K562 (cell line): ENCODE measurements at regions not wholly inside any gene's neighbourhood (a gene's known extent, or its start where the extent isn't known, plus 50 kb on each side); places are given as distances from the start of the nearest gene placed in this dataset.

Experiments
- ATAC-seq: fragments of 200-7000 bp; cut with Tn5 transposase; 3 replicates; pipeline ENCODE4 v1.9.1; 2020; ENCODE audit warnings: moderate library complexity
- BruUV-seq: library from RNA; stranded (reverse); fragments of 400-500 nt; replicated peaks from 2 replicates; lab custom pipeline; 2021; lab: Mats Ljungman, UMichigan
- CTCF ChIA-PET: fragments of 300-600 bp; formaldehyde crosslinking; extraction: SDS; loops from one replicate; lab custom pipeline; 2021; ENCODE audit warnings: low intra/inter-chr PET ratio; lab: Yijun Ruan, JAX
- POLR2A ChIA-PET: fragments of 300-600, 350-650 bp; sonication (Branson Sonifier 250); formaldehyde crosslinking; extraction: SDS; loops from one replicate; lab custom pipeline; 2021; ENCODE audit warnings: antibody characterized with exemption, inconsistent platforms; lab: Yijun Ruan, JAX
- DNase-seq, 4 experiments: peaks; one replicate each; pipeline versions ENCODE4 v3.0.0 to v3.0.0-alpha.2; 2011 to 2018; ENCODE audit warnings: low spot score in 3 of 4, mixed read lengths in 3 of 4; ENCODE audit errors: extremely low read depth in 1 of 4
- FAIRE-seq: peaks from 2 replicates; lab custom pipeline; 2011; peaks lifted over from hg19 to GRCh38; lab: Jason Lieb, UNC
- H2AFZ ChIP-seq: 2 replicates; pipeline ENCODE4 v1.6.0; 2011; ENCODE audit warnings: low read depth, low read length, control low read depth, inconsistent platforms
- H3K27ac ChIP-seq: fragments of 200-600 bp; 3 replicates; pipeline ENCODE4 v1.8.0; 2011; ENCODE audit warnings: low read depth, mild to moderate bottlenecking, control low read depth, inconsistent platforms, low read length, moderate library complexity, mixed read lengths; ENCODE audit errors: extremely low read depth
- H3K27me3 ChIP-seq, 2 experiments: fragments of 300-600 bp in 1 of 2; 2 replicates in 1 of 2; 3 replicates in 1 of 2; pipeline versions ENCODE4 v1.6.0 to v1.8.0; 2011; ENCODE audit warnings: inconsistent platforms in 2 of 2, low read length in 2 of 2, mild to moderate bottlenecking in 1 of 2, mixed read lengths in 1 of 2, moderate library complexity in 1 of 2; ENCODE audit not compliant: control insufficient read depth in 2 of 2, insufficient read depth in 2 of 2
- H3K36me3 ChIP-seq: fragments of 300-600 bp; 3 replicates; pipeline ENCODE4 v1.8.0; 2011; ENCODE audit warnings: mild to moderate bottlenecking, low read length, inconsistent platforms; ENCODE audit not compliant: control insufficient read depth, insufficient read depth
- H3K4me1 ChIP-seq, 2 experiments: fragments of 200-600 bp in 1 of 2; replicated peaks in 1 of 2; 2 replicates in 1 of 2; 3 replicates in 1 of 2; pipeline versions ENCODE4 v1.5.1 to v1.8.0; 2011; ENCODE audit warnings: inconsistent platforms in 2 of 2, low read length in 2 of 2, mild to moderate bottlenecking in 1 of 2, mixed read lengths in 1 of 2, moderate library complexity in 1 of 2; ENCODE audit not compliant: control insufficient read depth in 2 of 2, insufficient read depth in 2 of 2
- H3K4me2 ChIP-seq: 2 replicates; pipeline ENCODE4 v1.6.1; 2011; ENCODE audit warnings: low read length, control low read depth, inconsistent platforms, mixed read lengths; ENCODE audit not compliant: insufficient read depth
- H3K4me3 ChIP-seq: fragments of 200-600 bp; sonication (generic), shearing (Covaris generic); 2 replicates; pipeline ENCODE4 v1.5.1; 2016; ENCODE audit warnings: control low read depth, inconsistent platforms
- H3K79me2 ChIP-seq: fragments of 200-600 bp; 3 replicates; pipeline ENCODE4 v1.8.0; 2011; ENCODE audit warnings: low read length, inconsistent platforms; ENCODE audit not compliant: control insufficient read depth, insufficient read depth
- H3K9ac ChIP-seq, 2 experiments: 2 replicates each; pipeline versions ENCODE4 v1.6.0 to v1.6.1; 2011; ENCODE audit warnings: low read depth in 2 of 2, low read length in 2 of 2, control low read depth in 1 of 2, inconsistent platforms in 1 of 2, mild to moderate bottlenecking in 1 of 2, mixed read lengths in 1 of 2; ENCODE audit not compliant: insufficient read depth in 1 of 2
- H3K9me1 ChIP-seq: one replicate; pipeline ENCODE4 v1.6.0; 2011; ENCODE audit warnings: inconsistent platforms, mild to moderate bottlenecking, low read length, moderate library complexity; ENCODE audit not compliant: control insufficient read depth, insufficient read depth
- H3K9me3 ChIP-seq: replicated peaks from 2 replicates; pipeline ENCODE4 v1.5.1; 2011; ENCODE audit warnings: low read depth, low read length, inconsistent platforms; ENCODE audit not compliant: control insufficient read depth, insufficient read depth
- H4K20me1 ChIP-seq: replicated peaks from 2 replicates; pipeline ENCODE4 v1.6.1; 2011; ENCODE audit warnings: low read length, inconsistent platforms, mixed read lengths; ENCODE audit not compliant: control insufficient read depth, insufficient read depth
- ATF1 ChIP-seq, 2 experiments: fragments of 450-650 bp in 1 of 2; IDR thresholded peaks; 2 replicates each; pipeline ENCODE4 v1.6.1; 2016; ENCODE audit warnings: missing compliant biosample characterization in 1 of 2, missing genetic modification characterization in 1 of 2
- CBX3 ChIP-seq, 2 experiments: IDR thresholded peaks; 1 replicate in 1 of 2; 2 replicates in 1 of 2; pipeline ENCODE4 v1.6.1; 2012; ENCODE audit warnings: inconsistent platforms in 2 of 2, low read length in 2 of 2, borderline replicate concordance in 1 of 2, control low read depth in 1 of 2
- HEY1 ChIP-seq: fragments of 250-450 bp; sonication (Bioruptor Pico); IDR thresholded peaks from 2 replicates; pipeline ENCODE4 v1.5.0; 2020; ENCODE audit warnings: mild to moderate bottlenecking, moderate library complexity, borderline replicate concordance
- PPARD ChIP-seq: fragments of 250-450 bp; sonication (Bioruptor Pico); IDR thresholded peaks from 2 replicates; pipeline ENCODE4 v1.8.0; 2022; ENCODE audit warnings: inconsistent platforms, mild to moderate bottlenecking, moderate library complexity
- TCF7L2 ChIP-seq: fragments of 150-350 bp; IDR thresholded peaks from 2 replicates; pipeline ENCODE4 v1.6.1; 2016; ENCODE audit warnings: low read depth, mild to moderate bottlenecking, low read length, moderate library complexity
- ZC3H4 ChIP-seq: sonication (generic); formaldehyde crosslinking; IDR thresholded peaks from 2 replicates; pipeline ENCODE4 v1.9.0; 2021; ENCODE audit warnings: missing genetic modification reagents, borderline replicate concordance
- ZNF764 ChIP-seq: fragments of 250-450 bp; sonication (Bioruptor Pico); IDR thresholded peaks from 2 replicates; pipeline ENCODE4 v1.4.0; 2020; ENCODE audit warnings: low read depth, mild to moderate bottlenecking, moderate library complexity
- ZNF77 ChIP-seq: fragments of 250-450 bp; sonication (Bioruptor Pico); IDR thresholded peaks from 2 replicates; pipeline ENCODE4 v1.5.0; 2020
- WGBS: fragments of 100-300 bp; shearing (Covaris generic); methylation state at CpG from one replicate; pipeline ENCODE4 v1.1.6; 2016; ENCODE audit warnings: low coverage, mixed read lengths; ENCODE audit not compliant: insufficient coverage; ENCODE audit errors: missing lambda C conversion rate; 5-methylcytosine and 5-hydroxymethylcytosine counted together
- in situ Hi-C: fragments of 300-500 bp; cut with MboI; formaldehyde crosslinking; loops from 4 replicates; pipeline ENCODE4 v1.15.0; 2018; ENCODE audit warnings: inconsistent platforms, mixed read lengths
- intact Hi-C: fragments of 100-400 bp; cut with micrococcal nuclease; formaldehyde crosslinking; loops from 2 replicates; pipeline ENCODE4 v1.14.2; 2022
- TF ChIP-seq, protein P1 (sequence below): sonication (generic); formaldehyde crosslinking; IDR thresholded peaks from 2 replicates; pipeline ENCODE4 v1.8.0; 2023; ENCODE audit warnings: mild to moderate bottlenecking, missing genetic modification reagents
- TF ChIP-seq, protein P2 (sequence below), 3 experiments: IDR thresholded peaks in 2 of 3; conservative IDR thresholded peaks in 1 of 3; 2 replicates each; pipeline ENCODE4 v1.5.1; 2011 to 2012; ENCODE audit warnings: low read length in 3 of 3, mild to moderate bottlenecking in 3 of 3, control low read depth in 2 of 3, improper control_type of control experiment in 1 of 3, inconsistent platforms in 1 of 3, low read depth in 1 of 3, mixed read lengths in 1 of 3, moderate library complexity in 1 of 3; ENCODE audit not compliant: insufficient read depth in 2 of 3
- TF ChIP-seq, protein P3 (sequence below): fragments of 450-650 bp; formaldehyde crosslinking; IDR thresholded peaks from 2 replicates; pipeline ENCODE4 v1.4.0; 2020; ENCODE audit warnings: mild to moderate bottlenecking, moderate library complexity

DNA sequence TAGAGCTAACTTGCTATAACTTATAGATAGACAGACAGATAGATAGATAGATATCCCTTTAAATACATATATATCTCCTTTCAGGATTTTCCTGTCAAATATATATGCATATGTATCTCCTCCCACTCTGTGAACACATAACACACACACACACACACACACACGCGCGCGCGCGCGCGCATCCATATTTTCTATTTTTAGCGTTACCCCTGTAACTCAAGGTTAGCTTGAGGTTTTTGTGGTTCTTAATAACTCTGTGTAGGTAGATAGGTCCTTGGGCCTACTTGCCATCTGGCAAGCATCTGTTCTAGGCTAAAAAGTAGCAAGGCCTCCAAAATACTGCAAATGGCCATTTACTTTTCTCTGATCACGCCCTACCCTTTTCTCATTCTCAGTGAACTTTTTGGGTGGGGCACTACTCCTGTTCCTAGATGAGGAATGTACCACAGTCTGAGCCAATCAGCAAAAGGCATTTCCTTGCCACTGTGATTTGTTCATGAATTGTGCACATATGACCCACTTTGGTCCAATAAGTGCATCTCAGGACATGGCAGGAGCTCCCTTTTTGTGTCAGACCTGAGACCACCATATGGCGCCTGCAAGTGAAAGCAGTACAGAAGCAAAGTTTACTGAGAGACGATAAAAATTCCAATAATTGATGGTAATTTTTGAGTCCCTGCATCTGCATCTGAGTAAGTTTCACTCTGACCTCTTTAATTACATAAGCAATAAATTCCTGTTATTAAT is 740.5 kb upstream of the API5 start (continued):
- TF ChIP-seq ATF1 (CRISPR knock-in tag; IDR thresholded peaks at IDR 0.05) (no peak), ATF1 (tag; IDR thresholded peaks at IDR 0.05) (no peak), ZNF764 (CRISPR knock-in tag) (no peak), CBX3 (IDR thresholded peaks at IDR 0.05; ENCODE audit: borderline replicate concordance in 1 of 2, low read length in 2 of 2) (no peak), TCF7L2 (no peak), ZC3H4 (CRISPR knock-in tag) (no peak)
- TF ChIP-seq, all 486 proteins: peak for 0

DNA sequence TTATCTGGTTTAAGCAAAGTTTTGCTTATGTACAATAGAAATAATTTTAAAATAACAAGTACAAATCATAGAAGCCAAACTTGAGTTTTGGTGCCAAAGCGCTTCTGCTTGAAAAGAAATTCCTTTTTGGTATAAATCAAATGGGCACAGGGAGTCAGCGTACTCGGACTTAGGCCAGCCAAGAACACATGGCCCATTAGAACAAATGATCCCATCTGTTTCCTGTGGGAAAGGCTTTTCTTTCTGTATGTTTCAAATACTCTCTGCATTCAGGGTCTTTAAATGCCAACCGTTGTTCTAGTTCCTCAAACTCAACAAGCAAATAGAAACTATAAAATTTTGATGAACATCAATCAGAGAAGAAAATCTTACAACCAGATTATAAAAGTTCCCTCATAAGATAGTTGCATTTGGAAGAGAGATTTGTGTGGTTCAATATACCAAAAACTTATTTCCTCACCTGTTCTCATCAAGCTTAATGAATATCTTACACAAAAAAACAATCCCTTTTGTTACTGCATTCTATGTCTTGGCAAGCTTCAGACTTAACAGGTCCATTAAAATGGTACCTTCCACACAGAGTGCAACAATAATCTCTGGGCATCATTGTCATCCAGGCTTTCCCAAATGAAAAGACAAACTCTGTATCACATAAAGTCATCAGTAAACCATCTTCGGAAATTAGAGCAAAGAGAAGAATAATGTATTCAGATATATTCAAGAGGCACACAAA is 739.8 kb upstream of the API5 start:
- H3K27ac ChIP-seq: no peak overlapping the region
- FAIRE-seq (no peak), ATAC-seq (no peak), DNase-seq (no peak)
- H2AFZ ChIP-seq: no peak overlapping the region
- in situ Hi-C loops: no loop called here
- H3K9ac ChIP-seq: no peak overlapping the region
- intact Hi-C loops: no loop called here
- H3K4me1 ChIP-seq: no peaks in the 10 kb centered on the region
- H3K79me2 ChIP-seq: no peaks in the 10 kb centered on the region
- CTCF ChIA-PET: interaction anchor here (0.5 kb wide), 1 partner anchor 53 kb away, joined by 3 read pairs; no protein-coding TSS in a partner anchor
- H3K4me3 ChIP-seq: no peak overlapping the region
- POLR2A ChIA-PET: no interaction called here
- H3K36me3 ChIP-seq: no peaks in the 10 kb centered on the region
- H3K9me1 ChIP-seq: no peaks in the 10 kb centered on the region
- WGBS: 0% methylated on average over 5 of the region's 5 CpGs
- H4K20me1 ChIP-seq: no peaks in the 10 kb centered on the region
- H3K27me3 ChIP-seq: no peaks in the 10 kb centered on the region
- H3K4me2 ChIP-seq: no peak overlapping the region
- BruUV-seq: no TSS peak
- H3K9me3 ChIP-seq: no peaks in the 10 kb centered on the region; the same call in 1 of the 2 replicates
- TF ChIP-seq PPARD: no peak
- TF ChIP-seq, protein P1, sequence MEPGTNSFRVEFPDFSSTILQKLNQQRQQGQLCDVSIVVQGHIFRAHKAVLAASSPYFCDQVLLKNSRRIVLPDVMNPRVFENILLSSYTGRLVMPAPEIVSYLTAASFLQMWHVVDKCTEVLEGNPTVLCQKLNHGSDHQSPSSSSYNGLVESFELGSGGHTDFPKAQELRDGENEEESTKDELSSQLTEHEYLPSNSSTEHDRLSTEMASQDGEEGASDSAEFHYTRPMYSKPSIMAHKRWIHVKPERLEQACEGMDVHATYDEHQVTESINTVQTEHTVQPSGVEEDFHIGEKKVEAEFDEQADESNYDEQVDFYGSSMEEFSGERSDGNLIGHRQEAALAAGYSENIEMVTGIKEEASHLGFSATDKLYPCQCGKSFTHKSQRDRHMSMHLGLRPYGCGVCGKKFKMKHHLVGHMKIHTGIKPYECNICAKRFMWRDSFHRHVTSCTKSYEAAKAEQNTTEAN: no peak
- TF ChIP-seq, protein P2, sequence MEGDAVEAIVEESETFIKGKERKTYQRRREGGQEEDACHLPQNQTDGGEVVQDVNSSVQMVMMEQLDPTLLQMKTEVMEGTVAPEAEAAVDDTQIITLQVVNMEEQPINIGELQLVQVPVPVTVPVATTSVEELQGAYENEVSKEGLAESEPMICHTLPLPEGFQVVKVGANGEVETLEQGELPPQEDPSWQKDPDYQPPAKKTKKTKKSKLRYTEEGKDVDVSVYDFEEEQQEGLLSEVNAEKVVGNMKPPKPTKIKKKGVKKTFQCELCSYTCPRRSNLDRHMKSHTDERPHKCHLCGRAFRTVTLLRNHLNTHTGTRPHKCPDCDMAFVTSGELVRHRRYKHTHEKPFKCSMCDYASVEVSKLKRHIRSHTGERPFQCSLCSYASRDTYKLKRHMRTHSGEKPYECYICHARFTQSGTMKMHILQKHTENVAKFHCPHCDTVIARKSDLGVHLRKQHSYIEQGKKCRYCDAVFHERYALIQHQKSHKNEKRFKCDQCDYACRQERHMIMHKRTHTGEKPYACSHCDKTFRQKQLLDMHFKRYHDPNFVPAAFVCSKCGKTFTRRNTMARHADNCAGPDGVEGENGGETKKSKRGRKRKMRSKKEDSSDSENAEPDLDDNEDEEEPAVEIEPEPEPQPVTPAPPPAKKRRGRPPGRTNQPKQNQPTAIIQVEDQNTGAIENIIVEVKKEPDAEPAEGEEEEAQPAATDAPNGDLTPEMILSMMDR (IDR thresholded peaks at IDR 0.05 in 2 of 3, conservative IDR thresholded peaks at IDR 0.05 in 1 of 3; ENCODE audit: insufficient read depth in 2 of 3, low read depth in 1 of 3, low read length in 3 of 3): no peak
- no peak for TF ChIP-seq ZNF77 (CRISPR knock-in tag)
- TF ChIP-seq HEY1 (CRISPR knock-in tag): no peak
- TF ChIP-seq, protein P3, sequence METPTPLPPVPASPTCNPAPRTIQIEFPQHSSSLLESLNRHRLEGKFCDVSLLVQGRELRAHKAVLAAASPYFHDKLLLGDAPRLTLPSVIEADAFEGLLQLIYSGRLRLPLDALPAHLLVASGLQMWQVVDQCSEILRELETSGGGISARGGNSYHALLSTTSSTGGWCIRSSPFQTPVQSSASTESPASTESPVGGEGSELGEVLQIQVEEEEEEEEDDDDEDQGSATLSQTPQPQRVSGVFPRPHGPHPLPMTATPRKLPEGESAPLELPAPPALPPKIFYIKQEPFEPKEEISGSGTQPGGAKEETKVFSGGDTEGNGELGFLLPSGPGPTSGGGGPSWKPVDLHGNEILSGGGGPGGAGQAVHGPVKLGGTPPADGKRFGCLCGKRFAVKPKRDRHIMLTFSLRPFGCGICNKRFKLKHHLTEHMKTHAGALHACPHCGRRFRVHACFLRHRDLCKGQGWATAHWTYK: no peak
